Testis (tissue), 2 donors: ENCODE measurements at regions not wholly inside any gene's neighbourhood (a gene's known extent, or its start where the extent isn't known, plus 50 kb on each side); places are given as distances from the start of the nearest gene placed in this dataset.
"Not testable (repeated sequence)": the region's sequence is repeated elsewhere in the genome, so short reads cannot be mapped to it uniquely, and the experiment has no call there.

Experiments used
- CTCF ChIP-seq, 3 experiments: fragments of 450-650 bp in 2 of 3; fragments of 200-600 bp in 1 of 3; sonication (generic) in 1 of 3; IDR thresholded peaks; one replicate each; pipeline ENCODE4 v1.5.1; 2016 to 2019; ENCODE audit warnings: antibody characterized with exemption in 3 of 3, mild to moderate bottlenecking in 2 of 3, moderate library complexity in 1 of 3
- POLR2A ChIP-seq: fragments of 450-650 bp; IDR thresholded peaks from one replicate; pipeline ENCODE4 v1.6.1; 2017; ENCODE audit warnings: antibody characterized with exemption, mild to moderate bottlenecking, moderate library complexity

- TF ChIP-seq CTCF (IDR thresholded peaks at IDR 0.05); POLR2A: not testable (repeated sequence)
Measured at GRCh38 chr9:106041920-106042319, 347.6 kb downstream of the TMEM38B start.
